ENCODE measurements at regions not wholly inside any gene's neighbourhood (a gene's known extent, or its start where the extent isn't known, plus 50 kb on each side); places are given as distances from the start of the nearest gene placed in this dataset.

DNA sequence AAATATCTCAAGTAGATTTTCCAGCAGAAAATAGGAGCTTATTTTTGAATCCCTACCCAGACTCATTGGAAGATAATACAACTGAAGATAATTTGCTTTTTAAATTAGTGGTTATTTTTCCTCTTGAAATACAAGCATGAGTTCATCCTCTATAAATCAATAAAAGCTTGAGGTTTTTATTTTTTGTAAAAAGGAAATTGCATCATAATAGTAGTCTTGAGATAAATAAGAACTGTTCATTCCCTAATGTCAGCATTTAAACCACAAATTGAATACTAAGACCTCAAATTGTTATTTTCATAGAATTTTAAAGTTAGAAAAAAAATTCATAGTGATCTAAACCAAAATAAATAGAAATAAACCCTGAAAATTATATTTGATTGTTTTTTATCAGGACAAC, 719.1 kb downstream of the CD109 start:
- TF ChIP-seq YY1 (IDR thresholded peaks at IDR 0.05; ENCODE audit: low read depth) (no peak), USF1 (IDR thresholded peaks at IDR 0.05) (no peak), EP300 (IDR thresholded peaks at IDR 0.05; ENCODE audit: borderline replicate concordance) (no peak), EGR1 (IDR thresholded peaks at IDR 0.05) (no peak), CEBPB (IDR thresholded peaks at IDR 0.05) (no peak), TAF1 (IDR thresholded peaks at IDR 0.05; ENCODE audit: low read depth) (no peak), NFIC (IDR thresholded peaks at IDR 0.05) (no peak), REST (IDR thresholded peaks at IDR 0.05; ENCODE audit: low read depth) (no peak), TEAD4 (IDR thresholded peaks at IDR 0.05) (no peak), TCF12 (IDR thresholded peaks at IDR 0.05; ENCODE audit: low read depth) (no peak), MAX (IDR thresholded peaks at IDR 0.05) (no peak), RAD21 (IDR thresholded peaks at IDR 0.05; ENCODE audit: low read depth) (no peak), CREB1 (IDR thresholded peaks at IDR 0.05; ENCODE audit: low read depth) (no peak)

All from Ishikawa (cell line).